ENCODE measurements at regions not wholly inside any gene's neighbourhood (a gene's known extent, or its start where the extent isn't known, plus 50 kb on each side); places are given as distances from the start of the nearest gene placed in this dataset.

- TF ChIP-seq CTCF (IDR thresholded peaks at IDR 0.05) (no peak), POLR2A (IDR thresholded peaks at IDR 0.05) (no peak)
Measured at GRCh38 chr11:87954476-87954875, 220.8 kb downstream of the RAB38 start.
